Astrocyte of the cerebellum (primary cell): ENCODE measurements at regions not wholly inside any gene's neighbourhood (a gene's known extent, or its start where the extent isn't known, plus 50 kb on each side); places are given as distances from the start of the nearest gene placed in this dataset.
"Not testable (repeated sequence)": the region's sequence is repeated elsewhere in the genome, so short reads cannot be mapped to it uniquely, and the experiment has no call there.

Source experiments
- DNase-seq: peaks from one replicate; pipeline ENCODE4 v3.0.0-alpha.2; 2011; ENCODE audit warnings: low read depth
- H3K4me3 ChIP-seq: 2 replicates; pipeline ENCODE4 v1.5.1; 2011; ENCODE audit warnings: mild to moderate bottlenecking, low read depth, low read length, moderate library complexity
- in situ Hi-C: cut with HindIII; loops from 2 replicates; pipeline ENCODE4 v1.10.0; 2017; ENCODE audit warnings: low sequenced_read_pairs
- TF ChIP-seq, protein P1 (sequence below): IDR thresholded peaks from 2 replicates; pipeline ENCODE4 v1.5.1; 2012; ENCODE audit warnings: low read length, low read depth, moderate library complexity, mild to moderate bottlenecking; ENCODE audit errors: missing control alignments

DNA sequence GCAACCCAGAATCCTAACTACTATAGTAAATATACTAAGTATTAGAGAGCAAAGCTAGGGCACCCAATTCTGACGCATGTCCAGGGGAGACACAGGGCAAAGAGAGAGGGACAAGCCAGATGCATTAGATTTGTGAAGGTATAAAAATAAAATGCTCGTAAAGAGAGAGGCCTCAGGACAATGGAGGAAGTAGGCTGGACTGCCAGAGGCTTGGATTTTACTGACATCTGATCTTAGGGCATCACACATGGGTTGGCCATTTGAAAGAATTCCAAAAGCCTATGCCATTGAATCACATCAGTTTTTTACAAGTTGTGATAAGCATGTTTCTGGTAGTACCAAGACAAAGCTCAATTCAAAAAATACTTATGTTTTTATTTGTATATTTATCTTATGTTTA lies 149.3 kb upstream of the MSX2 start:
- in situ Hi-C loops: no loop called here
- DNase-seq: no peak
- no peak overlapping the region for H3K4me3 ChIP-seq
- TF ChIP-seq, protein P1, sequence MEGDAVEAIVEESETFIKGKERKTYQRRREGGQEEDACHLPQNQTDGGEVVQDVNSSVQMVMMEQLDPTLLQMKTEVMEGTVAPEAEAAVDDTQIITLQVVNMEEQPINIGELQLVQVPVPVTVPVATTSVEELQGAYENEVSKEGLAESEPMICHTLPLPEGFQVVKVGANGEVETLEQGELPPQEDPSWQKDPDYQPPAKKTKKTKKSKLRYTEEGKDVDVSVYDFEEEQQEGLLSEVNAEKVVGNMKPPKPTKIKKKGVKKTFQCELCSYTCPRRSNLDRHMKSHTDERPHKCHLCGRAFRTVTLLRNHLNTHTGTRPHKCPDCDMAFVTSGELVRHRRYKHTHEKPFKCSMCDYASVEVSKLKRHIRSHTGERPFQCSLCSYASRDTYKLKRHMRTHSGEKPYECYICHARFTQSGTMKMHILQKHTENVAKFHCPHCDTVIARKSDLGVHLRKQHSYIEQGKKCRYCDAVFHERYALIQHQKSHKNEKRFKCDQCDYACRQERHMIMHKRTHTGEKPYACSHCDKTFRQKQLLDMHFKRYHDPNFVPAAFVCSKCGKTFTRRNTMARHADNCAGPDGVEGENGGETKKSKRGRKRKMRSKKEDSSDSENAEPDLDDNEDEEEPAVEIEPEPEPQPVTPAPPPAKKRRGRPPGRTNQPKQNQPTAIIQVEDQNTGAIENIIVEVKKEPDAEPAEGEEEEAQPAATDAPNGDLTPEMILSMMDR: no peak

GRCh38 chr5:174576042-174576441 lies 148.3 kb upstream of the MSX2 start:
- TF ChIP-seq, protein P1: no peak
- DNase-seq: no peak
- H3K4me3 ChIP-seq: no peak overlapping the region
- in situ Hi-C loops: no loop called here

GRCh38 chr5:174581479-174581878 lies 142.9 kb upstream of the MSX2 start:
- no peak overlapping the region for H3K4me3 ChIP-seq
- in situ Hi-C loops: no loop called here
- DNase-seq: no peak
- TF ChIP-seq, protein P1: peak; percentile 60

GRCh38 chr5:174581894-174582293 lies 142.5 kb upstream of the MSX2 start:
- DNase-seq: no peak
- in situ Hi-C loops: no loop called here
- TF ChIP-seq, protein P1: no peak
- H3K4me3 ChIP-seq: no peak overlapping the region

- H3K4me3 ChIP-seq: no peak overlapping the region
- DNase-seq: no peak
- in situ Hi-C loops: no loop called here
- TF ChIP-seq, protein P1: no peak
These were observed 141.3 kb upstream of the MSX2 start for GRCh38 chr5:174583071-174583470.

DNA sequence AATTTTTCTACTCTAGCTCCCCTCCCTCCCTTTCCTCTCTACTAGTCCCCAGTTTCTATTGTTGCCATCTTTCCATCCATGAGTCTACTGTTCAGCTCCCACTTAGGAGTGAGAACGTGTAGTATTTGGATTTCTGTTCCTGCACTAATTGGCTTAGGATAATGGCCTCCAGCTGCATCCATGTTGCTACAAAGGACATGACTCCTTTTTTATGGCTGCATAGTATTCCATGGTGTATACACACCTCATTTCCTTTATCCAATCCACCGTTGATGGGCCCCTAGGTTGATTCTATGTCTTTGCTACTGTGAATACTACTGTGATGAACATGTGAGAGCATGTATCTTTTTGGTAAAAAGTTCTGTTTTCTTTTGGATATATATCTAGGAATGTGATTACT lies 138.9 kb upstream of the MSX2 start:
- TF ChIP-seq, protein P1: no peak
- in situ Hi-C loops: no loop called here
- no peak overlapping the region for H3K4me3 ChIP-seq
- DNase-seq: no peak

DNA sequence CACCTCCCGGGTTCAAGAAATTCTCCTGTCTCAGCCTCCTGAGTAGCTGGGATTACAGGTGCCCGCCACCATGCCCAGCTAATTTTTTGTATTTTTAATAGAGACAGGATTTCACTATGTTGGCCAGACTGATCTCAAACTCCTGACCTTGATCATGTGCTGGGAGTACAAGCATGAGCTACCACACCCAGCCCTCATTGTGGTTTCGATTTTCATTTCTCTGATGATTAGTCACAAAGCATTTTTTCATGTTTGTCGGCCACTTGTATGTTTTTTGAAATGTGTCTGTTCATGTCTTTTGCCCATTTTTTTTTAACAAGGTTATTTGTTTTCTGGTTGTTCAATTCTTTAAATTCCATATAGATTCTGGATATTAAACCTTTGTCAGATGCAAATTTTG lies 138.2 kb upstream of the MSX2 start:
- H3K4me3 ChIP-seq, in situ Hi-C loops, DNase-seq: not testable (repeated sequence)
